ENCODE measurements at regions not wholly inside any gene's neighbourhood (a gene's known extent, or its start where the extent isn't known, plus 50 kb on each side); places are given as distances from the start of the nearest gene placed in this dataset.

DNA sequence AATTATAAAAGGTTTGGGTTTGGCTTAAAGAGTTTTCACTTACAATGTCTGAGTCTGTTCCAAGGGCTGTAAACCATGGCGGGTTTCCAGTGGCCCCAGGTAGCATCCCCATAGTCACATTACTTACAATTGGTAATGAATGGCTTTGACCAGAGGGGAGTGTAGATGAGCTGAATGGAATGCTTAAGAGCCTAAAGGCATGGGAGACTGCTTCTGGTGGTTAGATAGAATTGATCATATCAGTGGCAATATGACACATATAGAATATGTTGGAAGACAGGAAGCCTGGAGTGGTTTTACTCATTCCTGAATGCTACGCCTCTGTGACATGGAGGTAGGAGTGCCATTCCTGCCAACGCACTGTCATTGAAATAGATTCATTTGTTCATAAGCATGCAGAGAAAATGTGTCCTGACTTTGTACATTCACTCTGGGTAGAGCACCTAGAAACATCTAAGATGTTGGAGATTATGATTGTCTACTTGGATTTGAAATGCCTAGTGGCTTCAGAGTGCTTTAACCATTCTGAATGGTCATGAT, 183.3 kb downstream of the BLID start:
- TF ChIP-seq ZFX (IDR thresholded peaks at IDR 0.05; ENCODE audit: borderline replicate concordance) (no peak), CTCF (IDR thresholded peaks at IDR 0.05) (no peak)
- no peak overlapping the region for H3K27ac ChIP-seq

GRCh38 chr11:121931748-121932352, 184.2 kb downstream of the BLID start:
- no peak for TF ChIP-seq ZFX (IDR thresholded peaks at IDR 0.05; ENCODE audit: borderline replicate concordance)
- no peak overlapping the region for H3K27ac ChIP-seq

DNA sequence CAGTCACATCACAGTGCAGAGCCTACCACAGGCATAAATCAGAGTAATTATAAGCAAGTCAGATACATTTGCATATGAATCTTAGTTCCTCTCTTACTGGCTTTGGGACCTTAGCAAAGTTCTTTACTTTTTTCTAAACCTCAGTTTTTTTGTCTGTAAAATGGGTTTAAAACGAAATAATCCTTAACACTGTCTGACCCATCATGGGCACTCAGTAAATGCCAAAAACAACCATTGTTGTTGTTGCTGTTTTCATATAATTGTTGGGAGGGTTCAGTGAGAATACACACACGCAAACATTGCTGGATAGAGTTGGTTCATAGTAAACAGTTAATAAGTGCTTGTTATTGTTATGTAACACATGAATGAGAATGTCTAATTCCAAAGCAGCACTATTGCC, 184.9 kb downstream of the BLID start:
- TF ChIP-seq ZFX (IDR thresholded peaks at IDR 0.05; ENCODE audit: borderline replicate concordance), result no peak
- TF ChIP-seq CTCF (IDR thresholded peaks at IDR 0.05), result no peak

GRCh38 chr11:121930004-121930965, 185.7 kb downstream of the BLID start:
- TF ChIP-seq CTCF (IDR thresholded peaks at IDR 0.05), result no peak
- TF ChIP-seq ZFX (IDR thresholded peaks at IDR 0.05; ENCODE audit: borderline replicate concordance), result no peak
- no peak overlapping the region for H3K27ac ChIP-seq

More for the DNA sequence above, 184.9 kb downstream of the BLID start:
- H3K27ac ChIP-seq, result no peak overlapping the region

DNA sequence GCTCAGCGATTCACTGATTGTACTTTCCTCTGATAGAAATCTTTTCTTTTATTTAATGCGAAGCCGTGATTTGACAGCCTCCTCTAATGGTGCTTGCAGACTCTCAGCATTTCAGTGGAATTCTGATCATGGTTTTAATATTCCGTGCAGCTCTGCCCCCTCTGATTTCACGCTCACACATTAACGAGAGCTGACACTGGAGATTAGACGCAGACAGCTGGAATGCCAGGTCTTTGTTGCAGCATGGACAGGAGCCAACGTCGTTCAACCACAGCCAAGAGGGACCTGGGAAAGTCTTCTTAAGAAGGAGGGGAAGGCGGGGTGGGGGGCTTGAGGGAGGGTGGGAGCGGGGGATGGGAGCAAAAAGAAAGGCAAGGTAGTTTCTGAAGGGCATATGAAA, 186.4 kb downstream of the BLID start:
- TF ChIP-seq CTCF (IDR thresholded peaks at IDR 0.05) (no peak), ZFX (IDR thresholded peaks at IDR 0.05; ENCODE audit: borderline replicate concordance) (no peak)
- H3K27ac ChIP-seq, result no peak overlapping the region

- no peak for TF ChIP-seq ZFX (IDR thresholded peaks at IDR 0.05; ENCODE audit: borderline replicate concordance)
- H3K27ac ChIP-seq, result no peak overlapping the region
Observed at GRCh38 chr11:121928597-121929580, 187.1 kb downstream of the BLID start.

- H3K27ac ChIP-seq, result no peak overlapping the region
- TF ChIP-seq CTCF (IDR thresholded peaks at IDR 0.05), result no peak
- no peak for TF ChIP-seq ZFX (IDR thresholded peaks at IDR 0.05; ENCODE audit: borderline replicate concordance)
Observed at GRCh38 chr11:121927789-121928188, 188.2 kb downstream of the BLID start.

Data from 22Rv1 (cell line).